Testis (tissue), 2 donors: ENCODE measurements at regions not wholly inside any gene's neighbourhood (a gene's known extent, or its start where the extent isn't known, plus 50 kb on each side); places are given as distances from the start of the nearest gene placed in this dataset.

ENCODE experiments used
- DNase-seq: peaks from one replicate; pipeline ENCODE4 v3.0.0-alpha.2; 2019
- H3K27ac ChIP-seq, 2 donors: fragments of 200-600 bp; sonication (generic); one replicate each; pipeline ENCODE4 v1.5.1; 2019
- H3K27me3 ChIP-seq: fragments of 200-600 bp; sonication (generic); one replicate; pipeline ENCODE4 v1.5.1; 2019
- H3K36me3 ChIP-seq: fragments of 200-600 bp; sonication (generic); one replicate; pipeline ENCODE4 v1.5.1; 2017; ENCODE audit warnings: low read depth; ENCODE audit errors: missing control alignments
- H3K4me1 ChIP-seq: fragments of 200-600 bp; sonication (generic); one replicate; pipeline ENCODE4 v1.5.1; 2019
- H3K4me3 ChIP-seq, 2 donors: fragments of 200-600 bp; sonication (generic); one replicate each; pipeline ENCODE4 v1.5.1; 2017 to 2019
- H3K9me3 ChIP-seq: fragments of 200-600 bp; sonication (generic); one replicate; pipeline ENCODE4 v1.5.1; 2017
- CTCF ChIP-seq, 3 experiments: fragments of 450-650 bp in 2 of 3; fragments of 200-600 bp in 1 of 3; sonication (generic) in 1 of 3; IDR thresholded peaks; one replicate each; pipeline ENCODE4 v1.5.1; 2016 to 2019; ENCODE audit warnings: antibody characterized with exemption in 3 of 3, mild to moderate bottlenecking in 2 of 3, moderate library complexity in 1 of 3
- POLR2A ChIP-seq: fragments of 450-650 bp; IDR thresholded peaks from one replicate; pipeline ENCODE4 v1.6.1; 2017; ENCODE audit warnings: antibody characterized with exemption, mild to moderate bottlenecking, moderate library complexity
- WGBS, 2 donors: methylation state at CpG; one replicate each; pipeline ENCODE4 v1.1.5; 2018; 5-methylcytosine and 5-hydroxymethylcytosine counted together
- intact Hi-C: fragments of 100-400 bp; cut with DNase I; formaldehyde crosslinking; loops from one replicate; pipeline ENCODE4 v1.15.1; 2023; ENCODE audit warnings: low total_unique reads

- intact Hi-C loops = no loop called here
Observed at GRCh38 chr21:29233256-29233546, 65.5 kb upstream of the BACH1 start.

DNA sequence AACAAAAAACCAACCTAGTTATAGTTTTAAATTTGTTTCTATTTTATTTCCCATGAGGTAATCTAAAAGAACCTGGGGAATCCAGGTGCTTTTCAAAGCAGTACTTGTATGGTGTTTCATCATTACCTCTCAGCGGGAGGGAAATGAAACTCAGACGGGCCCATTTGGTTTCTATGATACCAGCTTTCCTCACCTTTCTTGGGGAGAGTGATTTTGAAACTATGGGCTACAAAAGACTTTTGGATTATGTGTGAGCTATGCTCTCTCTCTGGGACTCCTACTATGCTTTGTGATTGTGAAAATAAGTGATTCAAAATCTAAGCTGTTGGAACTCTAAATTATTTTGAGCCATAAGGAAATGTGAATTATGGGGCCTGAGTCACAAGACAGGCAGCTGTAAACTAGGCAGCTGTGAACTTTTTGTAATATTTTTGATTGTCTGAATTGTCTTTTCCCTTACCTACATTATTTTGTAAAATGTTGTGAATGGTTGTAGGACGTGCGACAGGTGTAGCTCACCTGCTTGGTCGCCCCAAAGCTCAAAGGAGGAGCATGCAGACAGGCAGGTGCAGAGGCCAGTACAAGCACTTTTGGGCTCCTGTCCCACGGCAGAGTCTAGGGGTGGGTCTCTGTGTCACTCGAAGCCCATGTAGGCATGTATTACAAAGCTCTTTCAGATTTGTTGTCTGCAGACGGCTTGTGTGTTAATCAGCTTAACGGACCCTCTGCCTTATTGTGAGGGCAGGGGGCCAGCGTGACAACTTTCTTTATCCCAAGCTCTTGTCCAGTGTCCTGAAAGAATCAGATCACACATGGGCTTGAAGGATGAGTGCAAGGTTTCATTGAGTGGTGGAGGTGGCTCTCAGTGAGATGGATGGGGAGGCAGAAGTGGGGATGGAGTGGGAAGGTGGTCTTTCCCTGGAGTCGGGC, 64.8 kb upstream of the BACH1 start:
- intact Hi-C loops = no loop called here
- Histone ChIP-seq H3K4me1 (peaks cover 12% of the 10 kb centered on the region), H3K36me3 (no peaks in the 10 kb centered on the region), H3K4me3 (no peak overlapping the region), H3K27me3 (no peaks in the 10 kb centered on the region), H3K9me3 (no peaks in the 10 kb centered on the region), H3K27ac (no peak overlapping the region)
- no peak for TF ChIP-seq POLR2A
- TF ChIP-seq CTCF (IDR thresholded peaks at IDR 0.05) = no peak
- DNase-seq = no peak
- 92 to 94% methylated on average over 10 to 11 of the region's 11 CpGs for WGBS, 2 donors

More at GRCh38 chr21:29233256-29233546, 65.5 kb upstream of the BACH1 start:
- no peak for TF ChIP-seq POLR2A
- TF ChIP-seq CTCF (IDR thresholded peaks at IDR 0.05) = no peak
- no peaks in the 10 kb centered on the region for H3K36me3 ChIP-seq
- H3K4me3 ChIP-seq = no peak overlapping the region
- peaks cover 12% of the 10 kb centered on the region for H3K4me1 ChIP-seq
- H3K27ac ChIP-seq = no peak overlapping the region
- H3K27me3 ChIP-seq = no peaks in the 10 kb centered on the region
- no peak for DNase-seq
- WGBS, 2 donors = 59 to 68% methylated on average over 7 of the region's 7 CpGs
- H3K9me3 ChIP-seq = no peaks in the 10 kb centered on the region

DNA sequence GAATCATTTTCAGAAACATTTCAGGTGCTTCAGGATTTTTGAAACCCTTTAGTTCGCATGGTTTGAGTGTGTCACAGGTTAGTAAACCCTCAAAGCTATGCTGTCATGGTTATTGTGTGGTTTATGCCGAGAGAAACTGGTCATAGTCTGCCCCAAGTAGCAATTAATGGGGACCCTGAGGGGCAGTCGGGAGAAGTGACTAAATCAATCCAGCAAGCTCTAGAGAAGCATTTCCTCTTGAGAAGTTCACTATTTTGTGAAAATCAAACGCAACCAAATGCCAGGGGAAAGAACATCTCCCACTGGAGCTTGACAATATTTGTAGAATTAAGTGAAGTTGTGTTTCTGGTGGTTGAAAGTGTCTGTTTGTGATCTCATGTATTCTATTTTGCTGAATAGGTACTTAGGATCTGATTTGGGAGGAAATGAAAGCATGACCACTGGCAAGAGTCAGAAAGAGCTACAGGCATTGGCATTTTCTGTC, 63.0 kb upstream of the BACH1 start:
- no peaks in the 10 kb centered on the region for H3K36me3 ChIP-seq
- TF ChIP-seq POLR2A (no peak), CTCF (IDR thresholded peaks at IDR 0.05) (no peak)
- WGBS, 2 donors = 79 to 83% methylated on average over 4 of the region's 4 CpGs
- no peaks in the 10 kb centered on the region for H3K27me3 ChIP-seq
- no peak overlapping the region for H3K27ac ChIP-seq
- peaks cover 12% of the 10 kb centered on the region for H3K4me1 ChIP-seq
- H3K9me3 ChIP-seq = no peaks in the 10 kb centered on the region
- intact Hi-C loops = no loop called here
- H3K4me3 ChIP-seq = no peak overlapping the region
- no peak for DNase-seq

- no peak overlapping the region for H3K4me3 ChIP-seq
- no peaks in the 10 kb centered on the region for H3K36me3 ChIP-seq
- no peak overlapping the region for H3K27ac ChIP-seq
- TF ChIP-seq POLR2A (no peak), CTCF (IDR thresholded peaks at IDR 0.05) (no peak)
- H3K4me1 ChIP-seq = peaks cover 12% of the 10 kb centered on the region
- WGBS, 2 donors = 73 to 92% methylated on average over 2 of the region's 2 CpGs
- H3K9me3 ChIP-seq = no peaks in the 10 kb centered on the region
- no peak for DNase-seq
- H3K27me3 ChIP-seq = no peaks in the 10 kb centered on the region
- intact Hi-C loops = no loop called here
Observed at GRCh38 chr21:29236201-29236600, 62.5 kb upstream of the BACH1 start.
